Kidney (tissue), 13 donors: ENCODE measurements at regions not wholly inside any gene's neighbourhood (a gene's known extent, or its start where the extent isn't known, plus 50 kb on each side); places are given as distances from the start of the nearest gene placed in this dataset.

Experiments
- DNase-seq, 5 donors: peaks; one replicate each; pipeline ENCODE4 v3.0.0-alpha.2; 2013 to 2020
- FAIRE-seq: peaks from 2 replicates; lab custom pipeline; 2012; peaks lifted over from hg19 to GRCh38; lab: Jason Lieb, UNC
- H3K27ac ChIP-seq, 2 donors: one replicate each; pipeline ENCODE4 v1.7.0; 2013; ENCODE audit warnings: low read depth in 2 of 2, low read length in 2 of 2, inconsistent platforms in 1 of 2
- H3K27me3 ChIP-seq: one replicate; pipeline ENCODE4 v1.7.1; 2013; ENCODE audit warnings: low read length, inconsistent platforms; ENCODE audit not compliant: control insufficient read depth, insufficient read depth
- H3K36me3 ChIP-seq, 3 donors: one replicate each; pipeline versions ENCODE4 v1.7.0 to v1.7.1; 2013; ENCODE audit warnings: low read length in 3 of 3, control low read depth in 1 of 3, inconsistent platforms in 1 of 3; ENCODE audit not compliant: insufficient read depth in 3 of 3, control insufficient read depth in 2 of 3
- H3K4me1 ChIP-seq, 3 donors: one replicate each; pipeline versions ENCODE4 v1.7.0 to v1.7.1; 2013; ENCODE audit warnings: low read length in 3 of 3, inconsistent platforms in 1 of 3, low read depth in 1 of 3; ENCODE audit not compliant: control insufficient read depth in 2 of 3, insufficient read depth in 2 of 3
- H3K4me3 ChIP-seq, 3 donors: one replicate each; pipeline versions ENCODE4 v1.7.0 to v1.8.1; 2013; ENCODE audit warnings: low read length in 3 of 3, control low read depth in 1 of 3, inconsistent platforms in 1 of 3
- H3K9ac ChIP-seq, 3 donors: one replicate each; pipeline versions ENCODE4 v1.7.0 to v1.7.1; 2013; ENCODE audit warnings: low read length in 3 of 3, control low read depth in 1 of 3, inconsistent platforms in 1 of 3
- H3K9me3 ChIP-seq, 3 donors: one replicate each; pipeline versions ENCODE4 v1.7.0 to v1.7.1; 2013; ENCODE audit warnings: low read length in 3 of 3, control low read depth in 1 of 3, inconsistent platforms in 1 of 3; ENCODE audit not compliant: control insufficient read depth in 2 of 3, insufficient read depth in 1 of 3
- CTCF ChIP-seq: IDR thresholded peaks from 3 replicates; pipeline ENCODE4 v1.5.1; 2012; ENCODE audit warnings: mild to moderate bottlenecking, moderate library complexity, borderline replicate concordance; ENCODE audit not compliant: insufficient read depth; ENCODE audit errors: extremely low read depth
- intact Hi-C: fragments of 100-400 bp; cut with DNase I; formaldehyde crosslinking; loops from one replicate; pipeline ENCODE4 v1.11.1; 2022
- donor health status: control.
- donor health status: control.
- donor health status: control.
- donor health status: control.
- donor health status: control.
- donor health status: DM: yes; HTN: yes; CAD: no.
- donor health status: Normal renal cell carcinoma (clear cell type).

DNA sequence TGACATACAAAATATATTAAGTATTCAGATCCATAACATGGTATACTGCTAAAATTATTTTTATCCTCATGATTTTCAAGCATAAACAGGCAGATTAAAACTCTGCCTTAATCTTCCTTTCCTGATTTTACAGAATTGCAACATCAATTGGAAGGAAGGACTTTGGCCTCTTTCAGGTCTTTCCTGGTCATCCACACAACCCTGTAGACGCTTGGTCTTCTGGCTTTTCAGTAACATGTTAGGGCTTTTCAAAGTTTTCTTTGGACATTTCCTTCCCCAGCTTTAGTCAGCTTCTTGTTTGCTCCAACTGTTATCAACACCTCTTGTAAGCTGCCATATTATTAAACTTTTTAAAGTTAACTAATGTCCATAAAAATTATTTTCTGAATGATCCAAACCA is 1364.9 kb upstream of the NRXN1 start:
- no peak for FAIRE-seq
- no peak overlapping the region for H3K9ac ChIP-seq
- H3K9me3 ChIP-seq = no peaks in the 10 kb centered on the region
- H3K4me3 ChIP-seq = no peak overlapping the region
- DNase-seq = no peak
- no peak for TF ChIP-seq CTCF
- intact Hi-C loops = no loop called here
- H3K27me3 ChIP-seq = no peaks in the 10 kb centered on the region
- no peaks in the 10 kb centered on the region for H3K36me3 ChIP-seq
- H3K4me1 ChIP-seq = no peaks in the 10 kb centered on the region
- H3K27ac ChIP-seq = no peak overlapping the region

GRCh38 chr2:52395912-52396311 is 1364.0 kb upstream of the NRXN1 start:
- TF ChIP-seq CTCF = no peak
- Histone ChIP-seq H3K27me3 (no peaks in the 10 kb centered on the region), H3K4me1 (no peaks in the 10 kb centered on the region), H3K27ac (no peak overlapping the region), H3K9me3 (no peaks in the 10 kb centered on the region), H3K4me3 (no peak overlapping the region), H3K9ac (no peak overlapping the region), H3K36me3 (no peaks in the 10 kb centered on the region)
- intact Hi-C loops = no loop called here
- FAIRE-seq = no peak
- DNase-seq = no peak

DNA sequence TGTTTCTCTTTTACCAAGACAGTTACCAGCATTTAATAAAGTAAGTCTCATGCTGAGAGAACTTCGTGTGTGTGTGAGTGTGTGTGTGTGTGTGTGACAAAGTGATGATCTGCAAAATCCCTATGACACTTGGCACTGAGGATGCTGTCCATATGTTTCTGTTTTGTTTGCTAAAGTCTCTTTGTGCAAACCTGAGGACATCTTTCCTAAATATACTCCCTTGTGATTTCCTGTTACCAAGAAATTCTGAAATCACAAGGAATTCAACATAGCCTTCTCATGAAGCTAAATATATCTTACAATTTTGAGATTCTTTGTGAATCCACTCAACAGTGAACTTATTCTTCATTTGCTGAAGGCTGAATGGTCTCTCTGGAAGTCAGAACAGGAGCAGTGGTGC is 1359.7 kb upstream of the NRXN1 start:
- intact Hi-C loops = no loop called here
- Histone ChIP-seq H3K9me3 (no peaks in the 10 kb centered on the region), H3K4me1 (no peaks in the 10 kb centered on the region), H3K36me3 (no peaks in the 10 kb centered on the region), H3K9ac (no peak overlapping the region), H3K27ac (no peak overlapping the region), H3K27me3 (no peaks in the 10 kb centered on the region), H3K4me3 (no peak overlapping the region)
- no peak for FAIRE-seq
- DNase-seq = no peak
- TF ChIP-seq CTCF = no peak

GRCh38 chr2:52390651-52391050 is 1358.7 kb upstream of the NRXN1 start:
- no peak for FAIRE-seq
- intact Hi-C loops = no loop called here

More at GRCh38 chr2:52390651-52391050, 1358.7 kb upstream of the NRXN1 start:
- TF ChIP-seq CTCF = no peak
- H3K9me3 ChIP-seq = no peaks in the 10 kb centered on the region
- no peak overlapping the region for H3K4me3 ChIP-seq
- H3K27me3 ChIP-seq = no peaks in the 10 kb centered on the region
- DNase-seq = no peak
- H3K4me1 ChIP-seq = no peaks in the 10 kb centered on the region
- no peaks in the 10 kb centered on the region for H3K36me3 ChIP-seq
- H3K27ac ChIP-seq = no peak overlapping the region
- no peak overlapping the region for H3K9ac ChIP-seq
